WI38 (cell line): ENCODE measurements at regions not wholly inside any gene's neighbourhood (a gene's known extent, or its start where the extent isn't known, plus 50 kb on each side); places are given as distances from the start of the nearest gene placed in this dataset.

Experiments
- H3K4me3 ChIP-seq: 2 replicates; pipeline ENCODE4 v1.5.1; 2011; ENCODE audit warnings: low read depth, mild to moderate bottlenecking, control low read depth, low read length
- TF ChIP-seq, protein P1 (sequence below): IDR thresholded peaks from 2 replicates; pipeline ENCODE4 v1.5.1; 2012; ENCODE audit warnings: low read depth, mild to moderate bottlenecking, control low read depth, low read length

DNA sequence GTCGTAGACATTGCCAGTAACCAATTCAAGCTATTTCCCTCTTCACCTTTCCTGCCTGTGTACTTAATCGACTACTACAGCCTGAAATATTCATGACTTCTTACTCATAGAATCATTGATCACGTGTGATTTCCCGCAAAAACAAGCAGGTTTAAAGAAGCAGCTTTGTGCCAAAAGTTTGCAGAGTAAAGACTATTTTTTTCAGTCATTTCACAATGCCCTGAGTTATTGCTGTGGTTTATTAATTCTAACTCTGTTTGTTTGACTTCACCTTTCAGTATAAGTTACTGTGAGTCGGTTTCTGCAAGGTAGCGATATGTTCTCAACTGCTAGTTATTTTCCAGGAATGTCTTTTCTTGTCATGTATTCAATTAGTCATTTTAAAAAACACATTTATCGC is 995.3 kb downstream of the SORCS1 start:
- H3K4me3 ChIP-seq: no peak overlapping the region
- TF ChIP-seq, protein P1, sequence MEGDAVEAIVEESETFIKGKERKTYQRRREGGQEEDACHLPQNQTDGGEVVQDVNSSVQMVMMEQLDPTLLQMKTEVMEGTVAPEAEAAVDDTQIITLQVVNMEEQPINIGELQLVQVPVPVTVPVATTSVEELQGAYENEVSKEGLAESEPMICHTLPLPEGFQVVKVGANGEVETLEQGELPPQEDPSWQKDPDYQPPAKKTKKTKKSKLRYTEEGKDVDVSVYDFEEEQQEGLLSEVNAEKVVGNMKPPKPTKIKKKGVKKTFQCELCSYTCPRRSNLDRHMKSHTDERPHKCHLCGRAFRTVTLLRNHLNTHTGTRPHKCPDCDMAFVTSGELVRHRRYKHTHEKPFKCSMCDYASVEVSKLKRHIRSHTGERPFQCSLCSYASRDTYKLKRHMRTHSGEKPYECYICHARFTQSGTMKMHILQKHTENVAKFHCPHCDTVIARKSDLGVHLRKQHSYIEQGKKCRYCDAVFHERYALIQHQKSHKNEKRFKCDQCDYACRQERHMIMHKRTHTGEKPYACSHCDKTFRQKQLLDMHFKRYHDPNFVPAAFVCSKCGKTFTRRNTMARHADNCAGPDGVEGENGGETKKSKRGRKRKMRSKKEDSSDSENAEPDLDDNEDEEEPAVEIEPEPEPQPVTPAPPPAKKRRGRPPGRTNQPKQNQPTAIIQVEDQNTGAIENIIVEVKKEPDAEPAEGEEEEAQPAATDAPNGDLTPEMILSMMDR: no peak

DNA sequence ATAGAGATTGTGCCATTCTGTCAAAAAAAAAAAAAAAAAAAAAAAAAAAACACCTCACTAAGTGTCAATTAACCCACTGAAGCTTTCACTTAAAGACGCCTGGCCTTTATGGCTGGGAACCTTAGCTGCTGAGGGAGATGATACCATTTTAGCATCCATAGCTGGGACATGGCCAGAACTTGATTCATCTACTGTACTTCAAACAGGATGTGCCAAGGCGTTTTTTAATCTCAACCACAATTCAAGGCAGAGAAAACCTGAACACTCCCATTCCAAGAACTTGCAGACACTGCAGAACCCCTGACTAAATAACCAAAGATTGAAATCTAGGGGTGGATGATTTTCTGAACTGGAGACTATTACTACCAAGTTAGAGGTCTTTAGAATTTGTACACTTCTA is 996.6 kb downstream of the SORCS1 start:
- TF ChIP-seq, protein P1: no peak
- no peak overlapping the region for H3K4me3 ChIP-seq

DNA sequence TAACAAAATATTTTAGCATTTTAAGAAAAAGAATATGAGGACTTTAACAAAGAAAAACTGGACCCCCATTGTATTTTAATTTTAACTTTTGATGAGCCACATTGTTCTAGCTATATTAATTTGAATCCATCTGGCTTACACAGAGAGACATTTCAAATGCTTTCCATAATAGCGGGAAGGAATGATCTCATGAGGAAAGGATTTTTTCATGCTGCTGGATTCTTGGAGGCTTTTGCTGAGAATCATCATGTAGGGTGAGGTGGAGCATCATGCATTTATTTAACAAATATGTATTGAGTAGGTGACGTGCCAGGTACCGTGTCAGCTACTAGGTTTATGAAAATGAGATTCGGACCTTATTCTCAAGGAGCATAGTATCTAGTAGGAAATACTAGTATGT is 1006.3 kb downstream of the SORCS1 start:
- TF ChIP-seq, protein P1: no peak
- H3K4me3 ChIP-seq: no peak overlapping the region

DNA sequence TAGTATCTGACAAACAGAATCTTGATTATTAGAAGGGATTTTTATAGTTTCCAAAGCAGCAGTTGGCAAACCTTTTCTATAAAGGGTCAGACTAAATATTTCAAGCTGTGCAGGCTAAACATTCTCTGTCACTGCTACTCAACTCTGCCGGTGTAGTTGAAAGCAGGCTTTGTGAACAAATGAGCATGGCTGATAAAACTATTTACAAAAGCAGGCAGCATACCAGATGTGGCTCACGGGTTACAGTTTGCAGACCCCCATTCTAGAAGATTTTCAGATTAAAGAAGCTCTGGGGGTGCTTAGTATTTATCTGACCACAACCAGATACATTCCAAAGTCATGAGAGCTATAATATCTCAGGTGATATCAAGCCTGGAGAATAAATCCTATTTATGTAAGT is 1017.5 kb downstream of the SORCS1 start:
- TF ChIP-seq, protein P1: no peak

DNA sequence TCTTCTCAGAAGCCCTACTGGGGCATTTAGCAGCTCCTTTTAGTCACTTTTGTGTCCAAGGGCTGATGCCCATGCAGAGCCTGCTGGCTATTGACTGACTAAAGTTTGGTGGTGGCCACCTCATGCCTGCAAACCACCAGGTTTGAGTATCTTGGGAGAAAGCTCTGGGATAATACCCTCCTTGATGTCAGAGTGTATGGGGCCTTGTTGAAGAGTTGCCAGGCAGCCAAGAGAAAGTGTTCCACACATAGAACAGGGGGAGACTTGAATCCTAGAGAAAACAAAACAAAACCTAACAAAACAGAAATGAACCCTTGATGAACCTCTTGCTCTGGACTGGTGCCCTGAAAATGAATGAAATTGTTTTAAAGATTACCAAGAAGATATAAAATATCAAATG is 1024.6 kb downstream of the SORCS1 start:
- no peak overlapping the region for H3K4me3 ChIP-seq
- TF ChIP-seq, protein P1: no peak

More for the DNA sequence above, 1017.5 kb downstream of the SORCS1 start:
- no peak overlapping the region for H3K4me3 ChIP-seq

DNA sequence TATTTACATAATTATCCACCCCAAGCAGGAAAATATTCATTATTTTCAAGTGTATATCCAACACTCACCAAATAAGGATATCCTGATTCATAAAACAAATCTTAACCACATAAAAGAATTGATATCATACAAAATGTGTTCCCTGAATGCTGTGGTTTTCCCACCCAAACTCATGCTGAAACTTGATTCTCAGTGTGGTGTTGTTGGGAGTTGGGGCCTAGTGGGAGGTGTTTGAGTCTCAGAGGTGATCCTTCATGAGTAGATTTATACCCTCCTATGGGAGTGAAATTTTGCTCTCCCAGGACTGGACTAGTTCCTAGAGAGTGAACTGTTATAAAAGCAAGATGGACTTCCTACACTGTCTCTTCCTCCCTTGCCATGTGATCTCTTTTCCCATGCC is 1028.3 kb downstream of the SORCS1 start:
- TF ChIP-seq, protein P1: no peak
- H3K4me3 ChIP-seq: no peak overlapping the region

DNA sequence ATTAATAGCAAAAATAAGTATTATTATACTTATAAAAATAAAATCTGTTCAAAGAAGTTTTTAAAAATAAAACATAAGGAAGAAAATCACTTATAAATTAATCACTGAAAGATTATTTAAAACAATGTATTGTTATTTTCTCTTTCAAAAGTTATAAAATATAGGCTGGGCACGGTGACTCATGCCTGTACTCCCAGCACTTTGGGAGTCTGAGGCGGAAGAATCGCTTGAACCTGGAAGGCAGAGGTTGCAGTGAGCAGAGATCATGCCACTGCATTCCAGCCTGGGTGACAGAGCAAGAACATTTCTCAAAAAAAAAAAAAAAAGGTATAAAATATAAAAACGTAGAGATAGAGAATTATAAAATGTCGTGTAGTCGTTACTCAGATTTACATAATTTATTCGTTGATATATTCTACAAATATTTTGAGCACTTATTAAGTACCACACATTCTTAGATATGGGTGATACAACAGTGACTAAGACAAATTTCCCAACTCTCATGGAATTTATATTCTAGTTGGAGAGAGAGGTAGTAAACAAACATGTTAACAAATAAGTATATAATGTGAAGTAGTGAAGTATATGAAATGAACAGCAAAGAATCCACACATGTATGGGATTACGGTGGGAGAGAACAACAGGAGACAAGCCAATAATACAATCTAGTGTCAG is 1030.0 kb downstream of the SORCS1 start:
- no peak overlapping the region for H3K4me3 ChIP-seq
- TF ChIP-seq, protein P1: no peak
